NCI-H524 (cell line): ENCODE measurements at regions not wholly inside any gene's neighbourhood (a gene's known extent, or its start where the extent isn't known, plus 50 kb on each side); places are given as distances from the start of the nearest gene placed in this dataset.

ENCODE experiments used
- DNase-seq, 2 experiments: peaks; one replicate each; lab custom pipeline; 2025; lab: John Stamatoyannopoulos, UW

GRCh38 chr20:63056236-63057170 lies 49.7 kb upstream of the BHLHE23 start:
- DNase-seq = peak; percentile 28 to 47
